H1 (cell line): ENCODE measurements at regions not wholly inside any gene's neighbourhood (a gene's known extent, or its start where the extent isn't known, plus 50 kb on each side); places are given as distances from the start of the nearest gene placed in this dataset.

Experiments
- CTCF ChIA-PET: fragments of 300-600 bp; sonication (Branson Sonifier 250); formaldehyde crosslinking; loops from one replicate; lab custom pipeline; 2021; ENCODE audit not compliant: partially characterized antibody; lab: Charles Lee
- POLR2A ChIA-PET: fragments of 300-600 bp; sonication (Branson Sonifier 250); formaldehyde crosslinking; loops from one replicate; lab custom pipeline; 2021; ENCODE audit warnings: inconsistent platforms; ENCODE audit not compliant: partially characterized antibody; lab: Charles Lee
- DNase-seq, 2 experiments: peaks; one replicate each; pipeline versions ENCODE4 v3.0.0 to v3.0.0-alpha.2; 2010 to 2022; ENCODE audit warnings: low spot score in 2 of 2, low read depth in 1 of 2, mixed read lengths in 1 of 2
- FAIRE-seq: peaks from 2 replicates; lab custom pipeline; 2011; peaks lifted over from hg19 to GRCh38; lab: Jason Lieb, UNC
- H2AFZ ChIP-seq: 2 replicates; pipeline ENCODE4 v1.8.1; 2012; ENCODE audit warnings: low read length, inconsistent platforms
- H2AK5ac ChIP-seq: 2 replicates; pipeline ENCODE4 v1.6.1; 2013; ENCODE audit warnings: low read depth, low read length
- H2BK120ac ChIP-seq: replicated peaks from 2 replicates; pipeline ENCODE3; 2013; ENCODE audit warnings: low read depth, low read length, inconsistent platforms
- H2BK12ac ChIP-seq: 2 replicates; pipeline ENCODE4 v1.6.1; 2013; ENCODE audit warnings: low read depth, low read length
- H2BK15ac ChIP-seq: 2 replicates; pipeline ENCODE4 v1.6.1; 2013; ENCODE audit warnings: low read length
- H2BK20ac ChIP-seq: 2 replicates; pipeline ENCODE4 v1.6.1; 2013; ENCODE audit warnings: low read length
- H2BK5ac ChIP-seq: 2 replicates; pipeline ENCODE4 v1.6.1; 2013; ENCODE audit warnings: low read depth, low read length
- H3K14ac ChIP-seq: 2 replicates; pipeline ENCODE4 v1.6.1; 2013; ENCODE audit warnings: inconsistent platforms; ENCODE audit not compliant: insufficient read length
- H3K18ac ChIP-seq: 2 replicates; pipeline ENCODE4 v1.6.1; 2013; ENCODE audit warnings: low read length; ENCODE audit errors: extremely low read depth
- H3K23ac ChIP-seq: 2 replicates; pipeline ENCODE4 v1.6.1; 2013; ENCODE audit warnings: inconsistent platforms; ENCODE audit not compliant: insufficient read length
- H3K23me2 ChIP-seq: 2 replicates; pipeline ENCODE4 v1.6.1; 2013; ENCODE audit warnings: low read depth, low read length
- H3K27ac ChIP-seq: 2 replicates; pipeline ENCODE4 v1.6.1; 2011; ENCODE audit warnings: low read depth, low read length, inconsistent platforms
- H3K27me3 ChIP-seq, 4 experiments: replicated peaks in 1 of 4; 1 replicate in 1 of 4; 2 replicates in 3 of 4; pipeline versions ENCODE4 v1.6.1 to v1.8.1; 2011 to 2013; ENCODE audit warnings: low read length in 3 of 4, mild to moderate bottlenecking in 3 of 4, inconsistent platforms in 2 of 4, mixed read lengths in 2 of 4, moderate library complexity in 1 of 4; ENCODE audit not compliant: control insufficient read depth in 3 of 4, insufficient read depth in 3 of 4; ENCODE audit errors: extremely low read depth in 1 of 4
- H3K36me3 ChIP-seq, 4 experiments: 2 replicates each; pipeline versions ENCODE4 v1.6.1 to v1.8.1; 2011 to 2013; ENCODE audit warnings: mild to moderate bottlenecking in 4 of 4, low read length in 3 of 4, moderate library complexity in 2 of 4, control low read depth in 1 of 4, inconsistent platforms in 1 of 4; ENCODE audit not compliant: insufficient read depth in 4 of 4, control insufficient read depth in 2 of 4
- H3K4ac ChIP-seq: replicated peaks from 2 replicates; pipeline ENCODE3; 2013; ENCODE audit warnings: low read length, low read depth, mixed read lengths, inconsistent platforms; ENCODE audit not compliant: insufficient read length
- H3K4me1 ChIP-seq, 4 experiments: replicated peaks in 1 of 4; 1 replicate in 1 of 4; 2 replicates in 3 of 4; pipeline versions ENCODE4 v1.6.1 to v1.8.1; 2011 to 2013; ENCODE audit warnings: low read length in 3 of 4, inconsistent platforms in 2 of 4, mixed read lengths in 1 of 4; ENCODE audit not compliant: insufficient read depth in 4 of 4, control insufficient read depth in 3 of 4
- H3K4me2 ChIP-seq, 2 experiments: 2 replicates each; pipeline versions ENCODE4 v1.6.1 to v1.8.1; 2011 to 2013; ENCODE audit warnings: low read depth in 2 of 2, low read length in 2 of 2, control low read depth in 1 of 2, inconsistent platforms in 1 of 2, mild to moderate bottlenecking in 1 of 2; ENCODE audit not compliant: insufficient read depth in 1 of 2
- H3K4me3 ChIP-seq, 4 experiments: fragments of 200-600, 300-600 bp in 1 of 4; sonication (generic), shearing (Covaris generic), sonication (Bioruptor Twin) in 1 of 4; 2 replicates each; pipeline versions ENCODE4 v1.5.1 to v1.8.1; 2011 to 2016; ENCODE audit warnings: low read length in 4 of 4, low read depth in 3 of 4, control low read depth in 2 of 4, inconsistent platforms in 2 of 4, mild to moderate bottlenecking in 2 of 4, mixed read lengths in 1 of 4, moderate library complexity in 1 of 4; ENCODE audit not compliant: insufficient read depth in 2 of 4; ENCODE audit errors: extremely low read depth in 1 of 4
- H3K56ac ChIP-seq: replicated peaks from 2 replicates; pipeline ENCODE3; 2013; ENCODE audit warnings: low read depth, mild to moderate bottlenecking, mixed read lengths, low read length, inconsistent platforms; ENCODE audit not compliant: insufficient read length
- H3K79me1 ChIP-seq: 2 replicates; pipeline ENCODE4 v1.6.1; 2013; ENCODE audit warnings: low read depth, low read length, control low read depth
- H3K79me2 ChIP-seq, 2 experiments: 2 replicates each; pipeline versions ENCODE4 v1.6.1 to v1.8.1; 2012 to 2013; ENCODE audit warnings: low read length in 2 of 2, mild to moderate bottlenecking in 2 of 2, inconsistent platforms in 1 of 2; ENCODE audit not compliant: insufficient read depth in 2 of 2, control insufficient read depth in 1 of 2
- H3K9ac ChIP-seq, 4 experiments: replicated peaks in 1 of 4; 1 replicate in 1 of 4; 2 replicates in 3 of 4; pipeline versions ENCODE4 v1.6.1 to v1.8.1; 2011 to 2013; ENCODE audit warnings: low read depth in 3 of 4, low read length in 3 of 4, control low read depth in 2 of 4, mild to moderate bottlenecking in 2 of 4, moderate library complexity in 2 of 4, inconsistent platforms in 1 of 4; ENCODE audit errors: extremely low read depth in 1 of 4
- H3K9me3 ChIP-seq, 2 experiments: 2 replicates each; pipeline versions ENCODE4 v1.6.1 to v1.8.1; 2012 to 2013; ENCODE audit warnings: mild to moderate bottlenecking in 2 of 2, moderate library complexity in 2 of 2, control low read depth in 1 of 2, inconsistent platforms in 1 of 2, low read depth in 1 of 2, low read length in 1 of 2, mixed read lengths in 1 of 2; ENCODE audit not compliant: insufficient read depth in 2 of 2
- H4K20me1 ChIP-seq, 2 experiments: replicated peaks in 1 of 2; 2 replicates each; pipeline versions ENCODE3 to v1.8.1; 2011 to 2013; ENCODE audit warnings: inconsistent platforms in 2 of 2, low read length in 2 of 2, mild to moderate bottlenecking in 1 of 2; ENCODE audit not compliant: insufficient read depth in 2 of 2, control insufficient read depth in 1 of 2
- H4K5ac ChIP-seq: 2 replicates; pipeline ENCODE4 v1.6.1; 2013; ENCODE audit warnings: low read length, low read depth, mixed read lengths, inconsistent platforms; ENCODE audit not compliant: insufficient read length
- H4K8ac ChIP-seq: 2 replicates; pipeline ENCODE4 v1.8.0; 2013; ENCODE audit warnings: mild to moderate bottlenecking, moderate library complexity, low read length, inconsistent platforms; ENCODE audit not compliant: insufficient read depth; ENCODE audit errors: extremely low read depth
- H4K91ac ChIP-seq: replicated peaks from 2 replicates; pipeline ENCODE3; 2013; ENCODE audit warnings: low read length, mixed read lengths, inconsistent platforms; ENCODE audit not compliant: insufficient read length
- CHD2 ChIP-seq: IDR thresholded peaks from 2 replicates; pipeline ENCODE4 v1.6.1; 2012; ENCODE audit warnings: low read length, improper control_type of control experiment
- SIN3A ChIP-seq, 2 experiments: IDR thresholded peaks in 1 of 2; conservative IDR thresholded peaks in 1 of 2; 2 replicates each; pipeline ENCODE4 v1.6.1; 2011 to 2012; ENCODE audit warnings: low read length in 2 of 2, improper control_type of control experiment in 1 of 2, low read depth in 1 of 2, mild to moderate bottlenecking in 1 of 2
- SUZ12 ChIP-seq: fragments of 200-600 bp; sonication (generic); IDR thresholded peaks from 2 replicates; pipeline ENCODE4 v1.6.1; 2012; ENCODE audit warnings: mild to moderate bottlenecking, inconsistent platforms, low read length, moderate library complexity, mixed read lengths
- WGBS, 2 experiments: shearing (Covaris generic) in 1 of 2; methylation state at CpG; one replicate each; pipeline versions ENCODE4 v1.1.6 to v1.1.7; 2013 to 2015; ENCODE audit warnings: low lambda C conversion rate in 2 of 2, mixed read lengths in 2 of 2, inconsistent platforms in 1 of 2, low coverage in 1 of 2, missing lambda C conversion rate in 1 of 2; ENCODE audit not compliant: insufficient replicate concordance in 2 of 2, insufficient coverage in 1 of 2, insufficient read length in 1 of 2; ENCODE audit errors: extremely low coverage in 1 of 2, missing lambda C conversion rate in 1 of 2; 5-methylcytosine and 5-hydroxymethylcytosine counted together

GRCh38 chr7:13778967-13779366, 210.5 kb downstream of the ETV1 start:
- TF ChIP-seq SUZ12 (no peak), SIN3A (conservative IDR thresholded peaks at IDR 0.05 in 1 of 2, IDR thresholded peaks at IDR 0.05 in 1 of 2; ENCODE audit: low read depth in 1 of 2, low read length in 2 of 2) (no peak), CHD2 (no peak)
- H2BK15ac ChIP-seq: no peak overlapping the region
- H3K4me3 ChIP-seq: no peak overlapping the region
- no peaks in the 10 kb centered on the region for H3K36me3 ChIP-seq
- no peak overlapping the region for H3K27ac ChIP-seq
- H2AK5ac ChIP-seq: no peak overlapping the region
- no peak overlapping the region for H2BK12ac ChIP-seq
- H3K4me2 ChIP-seq: no peak overlapping the region
- no peak overlapping the region for H2BK20ac ChIP-seq
- no peak overlapping the region for H3K9ac ChIP-seq
- H3K14ac ChIP-seq: no peak overlapping the region
- no peak overlapping the region for H2BK120ac ChIP-seq
- H2AFZ ChIP-seq: no peak overlapping the region
- no peaks in the 10 kb centered on the region for H3K27me3 ChIP-seq
- H3K18ac ChIP-seq: no peak overlapping the region
- no peaks in the 10 kb centered on the region for H4K20me1 ChIP-seq
- H3K4me1 ChIP-seq: peaks cover 0 to 4% (median 1%) of the 10 kb centered on the region in 4 experiments; a peak in 1 of 7 replicates
- no peaks in the 10 kb centered on the region for H3K23me2 ChIP-seq
- no peak overlapping the region for H2BK5ac ChIP-seq
- ChIA-PET POLR2A (no interaction called here), CTCF (interaction anchor here (1.6 kb wide), 1 partner anchor 36 kb away, joined by 4 read pairs; no protein-coding TSS in a partner anchor)
- H3K9me3 ChIP-seq: no peaks in the 10 kb centered on the region
- H3K23ac ChIP-seq: no peak overlapping the region
- H4K91ac ChIP-seq: no peak overlapping the region
- no peak overlapping the region for H3K4ac ChIP-seq
- H4K8ac ChIP-seq: no peak overlapping the region
- DNase-seq (no peak), FAIRE-seq (no peak)
- 96% methylated on average over 2 of the region's 2 CpGs; no CpG with 5 or more reads in 1 of the 2 experiments for whole genome bisulfite sequencing, 2 experiments
- no peaks in the 10 kb centered on the region; the same call in 1 of the 2 replicates for H3K79me1 ChIP-seq
- H3K79me2 ChIP-seq: 0 out of 4 replicates have a peak, but pooled peaks cover 0 to 3% of the 10 kb centered on the region in 2 experiments
- no peak overlapping the region for H4K5ac ChIP-seq
- H3K56ac ChIP-seq: no peak overlapping the region
